HG02763 (cell line): ENCODE measurements at regions not wholly inside any gene's neighbourhood (a gene's known extent, or its start where the extent isn't known, plus 50 kb on each side); places are given as distances from the start of the nearest gene placed in this dataset.
"Not testable (repeated sequence)": the region's sequence is repeated elsewhere in the genome, so short reads cannot be mapped to it uniquely, and the experiment has no call there.

Experiments used
- ATAC-seq: cut with Tn5 transposase; IDR thresholded peaks from one replicate; pipeline ENCODE4 v1.9.1; 2021; ENCODE audit warnings: mild to moderate bottlenecking, moderate library complexity; ENCODE audit not compliant: unreplicated experiment

DNA sequence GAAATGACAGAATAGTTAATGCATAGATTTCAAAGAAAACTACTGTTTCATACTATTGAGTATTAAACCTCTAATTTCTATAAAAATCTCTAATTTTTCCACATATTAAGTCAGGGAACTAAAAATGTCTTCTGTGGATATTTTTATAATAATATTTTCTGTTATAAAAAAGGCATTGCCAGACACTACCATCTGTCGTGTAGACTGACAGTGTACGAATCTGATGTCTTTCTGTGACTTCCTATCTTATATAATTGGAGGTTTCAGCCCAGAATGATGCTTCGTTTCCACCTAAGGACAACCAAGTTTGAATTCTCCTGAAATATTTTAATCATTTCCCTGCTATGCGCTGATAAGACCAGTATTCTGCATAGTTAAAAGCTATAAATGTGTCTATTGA, 456.6 kb upstream of the ARRDC3 start:
- ATAC-seq, result no peak

DNA sequence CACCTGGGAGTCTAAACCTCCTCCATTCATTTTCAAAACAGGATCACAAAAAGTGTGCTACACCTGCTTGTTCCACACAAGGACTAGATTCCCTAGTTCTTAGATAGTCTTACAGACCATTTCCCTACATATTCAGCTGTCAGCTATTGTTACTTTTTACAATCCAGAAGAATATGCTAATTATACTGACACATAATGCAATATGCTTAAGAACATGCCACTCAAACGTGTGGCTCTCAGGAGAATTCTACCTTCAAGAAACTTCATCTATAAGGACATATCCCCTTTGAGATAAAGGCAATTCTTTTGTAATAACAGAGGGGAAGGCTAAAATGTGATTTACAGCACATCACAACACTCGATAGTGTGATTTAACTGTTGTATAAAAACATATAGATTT, 456.1 kb upstream of the ARRDC3 start:
- ATAC-seq, result no peak

DNA sequence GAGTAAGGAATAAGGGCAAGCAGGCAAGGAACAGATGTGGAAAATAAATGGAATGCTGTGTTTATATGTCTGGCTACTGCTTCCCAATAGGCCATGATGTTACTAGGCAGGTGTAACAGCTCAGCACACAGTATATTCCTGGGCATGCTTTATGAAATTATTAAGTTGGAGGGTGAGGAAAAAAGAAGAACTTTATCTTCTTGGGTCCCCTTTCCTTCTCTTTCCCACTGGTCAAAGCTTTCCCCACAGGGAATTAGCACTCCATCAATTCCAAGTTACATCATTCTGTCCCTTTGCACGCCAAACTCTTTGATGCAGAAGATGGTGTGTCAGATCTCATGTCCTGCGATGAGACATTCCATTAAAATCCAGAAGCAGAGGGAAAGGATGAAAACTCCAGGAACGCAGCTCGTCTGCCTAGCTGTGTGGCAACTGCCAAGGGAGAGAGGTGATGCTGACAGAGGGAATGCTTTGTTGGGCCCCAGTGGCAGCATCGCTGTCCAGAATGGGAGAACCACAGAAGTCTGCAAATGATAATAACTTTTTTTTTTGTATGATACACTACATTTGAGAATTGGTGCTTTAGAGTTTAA, 447.3 kb upstream of the ARRDC3 start:
- no peak for ATAC-seq

DNA sequence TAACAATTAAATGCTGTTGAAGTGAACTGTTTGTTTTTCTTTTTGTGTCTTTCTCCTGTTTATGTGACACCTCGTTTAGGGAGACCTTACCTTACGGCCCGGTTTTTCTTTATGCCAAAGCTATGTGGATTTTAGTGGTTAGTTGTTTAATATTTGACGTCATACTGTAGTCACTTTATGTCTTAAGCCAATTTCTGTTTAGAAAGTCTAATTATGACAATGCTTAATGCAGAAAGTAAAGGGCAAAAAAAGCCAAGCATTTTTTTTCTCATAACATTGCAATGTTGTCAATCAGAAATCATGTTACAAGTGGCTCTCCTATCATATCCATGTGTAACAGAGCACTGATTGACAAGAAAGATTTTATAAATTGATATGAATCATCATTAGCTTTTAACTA, 442.5 kb upstream of the ARRDC3 start:
- no peak for ATAC-seq

DNA sequence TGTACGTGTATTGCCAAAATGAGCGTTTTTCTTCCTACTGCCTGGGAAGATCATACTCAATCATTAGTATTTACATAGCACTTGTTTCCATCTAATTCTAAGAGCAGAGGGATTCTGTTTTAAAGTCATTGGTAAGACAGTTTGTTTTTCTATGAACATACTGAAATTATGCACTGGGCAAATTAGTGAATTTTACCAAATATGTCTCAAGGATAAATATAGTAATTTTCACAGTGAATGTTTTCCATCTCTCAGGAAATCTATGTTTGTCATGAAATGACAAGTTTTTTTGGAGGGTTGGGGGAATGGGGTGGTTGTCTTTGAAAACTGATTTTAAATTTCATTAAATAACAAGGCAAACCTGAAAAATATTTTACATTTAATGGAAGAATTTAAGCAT, 441.3 kb upstream of the ARRDC3 start:
- ATAC-seq, result no peak

DNA sequence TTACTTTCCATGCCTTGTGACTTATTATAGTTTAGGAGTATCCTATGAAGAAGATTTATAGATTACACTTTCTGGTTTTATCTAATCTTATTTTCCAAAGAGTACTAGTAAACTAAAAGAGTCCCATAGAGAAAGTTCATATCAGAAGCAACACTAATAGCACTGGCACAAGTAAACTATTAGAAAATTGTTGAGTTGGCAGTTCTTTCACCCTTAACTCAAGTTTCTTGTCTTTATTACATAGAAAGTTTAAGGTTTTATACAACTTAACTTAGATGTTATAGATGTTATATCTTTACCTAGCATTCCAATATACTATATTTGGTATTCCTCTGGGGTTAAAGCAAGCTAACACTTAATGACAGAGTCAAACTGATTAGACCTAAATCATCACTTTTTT, 437.8 kb upstream of the ARRDC3 start:
- no peak for ATAC-seq

DNA sequence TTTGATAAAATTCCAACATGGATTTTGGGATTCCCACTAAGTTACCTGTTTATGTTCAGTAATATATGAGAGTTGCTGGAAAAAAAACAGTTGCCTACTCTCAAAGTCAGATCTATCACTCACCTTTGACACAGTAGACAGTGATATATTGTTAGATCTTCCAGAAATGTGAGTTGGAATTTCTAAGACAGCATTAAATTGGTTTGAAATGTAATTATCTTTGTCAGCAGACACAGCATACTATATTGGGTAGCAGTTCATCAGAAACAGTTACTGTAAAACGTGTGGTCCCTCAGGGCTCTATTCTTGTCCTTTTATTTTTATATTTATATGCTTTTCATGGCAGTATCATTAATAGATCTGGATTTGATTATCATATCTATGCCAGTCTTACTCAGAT, 433.6 kb upstream of the ARRDC3 start:
- ATAC-seq, result no peak

DNA sequence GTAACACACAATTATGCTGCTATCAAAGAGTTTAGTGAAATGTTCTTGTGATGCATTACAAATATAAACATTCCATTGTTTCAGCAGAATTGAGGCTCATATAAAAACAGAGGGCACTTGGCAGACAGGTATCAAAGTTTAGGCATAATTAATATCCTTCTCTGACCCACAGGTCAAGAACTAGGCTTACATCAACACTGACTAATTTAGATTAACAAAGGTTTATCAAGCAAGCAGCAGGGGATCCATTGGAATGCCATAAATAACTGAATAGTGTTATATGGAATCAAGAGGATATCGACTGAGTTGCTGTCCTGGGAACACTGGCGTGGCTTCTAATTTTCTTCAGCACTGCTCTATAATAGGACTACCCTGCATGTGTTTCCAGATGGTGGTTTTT, 414.5 kb upstream of the ARRDC3 start:
- ATAC-seq, result no peak

DNA sequence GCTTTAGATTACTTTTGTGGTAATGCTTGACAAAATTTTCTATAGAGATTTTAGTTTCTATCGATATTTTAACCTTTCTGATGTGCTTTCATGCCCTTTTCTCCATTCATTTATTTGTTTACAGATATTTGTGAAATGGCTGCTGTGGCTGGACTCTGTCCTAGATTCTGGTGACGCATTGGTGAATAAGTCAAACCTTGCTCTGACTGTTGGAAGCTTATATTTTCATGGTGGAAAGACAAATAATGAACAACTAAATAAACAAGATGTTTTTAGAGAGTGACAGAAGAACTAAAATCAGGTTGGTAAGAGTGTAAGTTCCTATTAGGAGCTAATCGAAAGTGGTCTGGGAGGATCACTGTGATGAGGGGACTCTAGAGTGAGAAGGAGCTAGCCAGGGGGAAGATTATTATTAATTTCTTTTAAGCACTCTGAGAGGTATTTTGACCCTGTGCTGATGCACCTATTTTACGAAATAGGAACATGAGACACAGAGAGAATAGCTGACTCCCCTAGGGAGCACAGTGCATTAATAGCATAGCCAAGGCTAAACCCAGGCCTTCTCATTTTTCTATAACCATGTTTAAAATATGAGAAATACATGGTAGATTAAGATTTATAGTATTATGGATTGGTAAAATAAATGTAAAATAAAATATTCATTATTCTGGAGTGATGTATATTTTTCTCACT, 411.9 kb upstream of the ARRDC3 start:
- no peak for ATAC-seq

DNA sequence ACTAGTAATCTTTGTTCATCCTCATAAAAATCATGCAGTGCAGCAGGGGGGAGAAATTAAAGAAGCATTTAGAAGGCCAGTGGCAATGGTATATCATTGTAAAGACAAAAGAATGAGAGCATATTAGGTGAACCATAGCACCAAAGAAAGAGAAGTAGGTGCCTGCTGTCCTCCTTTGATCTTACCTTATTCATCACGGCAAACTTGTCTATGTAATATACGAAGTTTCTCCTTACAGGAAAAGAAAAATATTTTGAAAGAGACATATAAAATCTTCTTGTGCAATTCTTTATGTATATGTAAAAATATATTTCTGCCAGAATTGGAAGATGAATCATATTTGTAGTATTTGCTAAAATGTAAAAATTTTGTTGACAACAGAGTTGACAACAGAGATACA, 411.3 kb upstream of the ARRDC3 start:
- no peak for ATAC-seq

DNA sequence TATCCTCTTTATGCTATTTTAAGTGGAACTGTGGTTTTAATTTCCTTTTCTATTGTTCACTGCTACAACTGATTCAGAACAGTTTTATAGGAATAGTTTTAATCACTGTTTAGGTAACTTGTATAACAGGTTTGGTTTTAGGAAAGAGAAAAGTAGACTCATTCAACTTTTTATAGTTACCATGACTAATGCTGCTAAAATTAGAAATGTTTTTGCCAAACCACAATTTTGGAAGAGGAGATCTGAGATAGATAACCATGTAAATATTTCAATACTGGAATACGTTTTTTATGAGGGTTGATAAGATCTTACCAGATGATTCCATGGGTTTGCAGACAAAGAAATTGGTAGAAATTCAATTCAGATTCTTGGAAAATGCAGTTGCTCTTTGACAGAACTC, 404.6 kb upstream of the ARRDC3 start:
- no peak for ATAC-seq

DNA sequence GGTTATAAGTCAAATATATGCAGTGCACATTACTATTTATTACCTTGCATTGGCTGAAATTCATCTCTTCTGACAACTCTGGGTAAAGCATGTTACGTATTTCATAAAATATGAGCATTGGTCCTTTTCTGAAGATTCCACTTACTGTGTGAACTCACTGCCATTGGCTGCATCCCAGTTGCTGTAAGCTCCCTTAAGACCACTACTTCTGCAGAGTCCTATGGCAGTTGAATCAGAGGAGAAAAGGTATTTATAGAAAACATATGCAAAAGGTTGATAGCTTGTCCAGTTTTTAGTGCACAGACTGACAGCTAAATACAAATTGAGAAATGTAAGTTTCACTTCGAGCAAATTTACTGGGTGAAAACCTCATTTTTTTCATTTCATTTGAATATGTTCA, 394.6 kb upstream of the ARRDC3 start:
- no peak for ATAC-seq

DNA sequence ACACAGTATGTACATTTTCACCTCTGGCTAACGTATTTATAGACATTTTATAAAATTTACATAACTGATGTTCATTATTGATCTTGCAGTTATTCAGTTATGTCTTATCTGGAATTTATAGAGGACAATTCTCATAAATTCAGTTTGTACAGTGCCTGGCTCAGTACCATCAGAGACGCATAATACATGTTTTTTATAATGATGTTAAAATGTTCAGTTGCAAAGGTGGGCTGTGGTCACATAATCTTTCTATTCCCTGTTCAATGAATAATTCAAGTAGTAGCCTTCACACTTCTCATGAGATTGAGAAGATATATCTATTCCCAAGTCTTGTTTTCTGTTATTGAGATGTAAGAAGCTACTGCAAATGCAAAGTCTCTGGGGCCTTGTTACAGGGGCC, 393.1 kb upstream of the ARRDC3 start:
- ATAC-seq, result no peak

DNA sequence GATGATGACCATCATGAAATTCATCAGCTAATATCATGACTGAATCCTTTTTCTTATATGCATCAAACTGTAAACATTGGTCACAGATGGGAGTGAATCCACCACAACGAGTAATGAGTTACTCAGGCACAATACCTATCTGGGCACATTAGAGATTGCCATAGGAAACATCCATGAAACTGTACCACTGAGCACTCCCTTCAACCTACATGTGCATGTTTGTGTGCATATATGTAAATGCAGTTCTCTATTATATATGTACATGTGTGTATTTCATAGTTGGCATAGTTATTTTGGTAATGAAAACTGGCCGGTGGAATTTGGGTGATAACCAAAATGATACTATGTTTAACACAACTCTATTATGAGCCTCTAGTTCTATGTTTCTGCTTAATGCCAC, 387.3 kb upstream of the ARRDC3 start:
- no peak for ATAC-seq

DNA sequence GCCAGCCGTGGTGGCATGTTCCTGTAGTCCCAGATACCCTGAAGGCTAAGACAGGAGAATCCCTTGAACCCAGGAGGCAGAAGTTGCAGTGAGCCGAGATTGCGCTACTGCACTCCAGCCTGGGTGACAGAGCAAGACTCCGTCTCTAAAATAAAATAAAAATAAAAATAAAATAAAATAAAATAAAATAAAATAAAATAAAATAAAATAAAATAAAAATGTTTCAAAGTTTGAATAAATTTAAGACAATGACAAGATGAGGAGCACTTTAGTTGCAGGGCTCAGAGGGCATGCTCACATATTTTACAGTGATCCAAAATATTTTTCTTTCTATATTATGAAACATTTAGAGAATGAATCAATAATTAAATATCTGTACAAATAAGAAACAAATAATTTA, 374.3 kb upstream of the ARRDC3 start:
- not testable (repeated sequence) for ATAC-seq

DNA sequence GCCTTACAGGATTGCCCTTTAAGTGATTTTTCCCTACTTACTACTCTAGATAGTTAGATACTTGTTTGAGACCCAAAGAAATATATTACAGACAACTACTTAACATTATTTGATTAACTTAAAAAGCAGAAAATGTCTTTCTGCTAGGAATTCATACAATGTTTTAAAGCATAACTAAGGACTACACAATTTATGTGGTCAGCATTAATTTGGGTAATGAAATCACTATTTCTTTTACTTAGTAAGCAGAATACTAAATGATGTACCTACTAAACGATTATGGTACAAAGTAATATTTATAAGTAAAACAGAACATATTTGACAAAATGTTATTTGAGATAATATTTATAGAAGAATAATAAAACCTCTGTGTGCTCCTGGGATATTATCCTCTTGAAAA, 371.9 kb upstream of the ARRDC3 start:
- ATAC-seq, result no peak

DNA sequence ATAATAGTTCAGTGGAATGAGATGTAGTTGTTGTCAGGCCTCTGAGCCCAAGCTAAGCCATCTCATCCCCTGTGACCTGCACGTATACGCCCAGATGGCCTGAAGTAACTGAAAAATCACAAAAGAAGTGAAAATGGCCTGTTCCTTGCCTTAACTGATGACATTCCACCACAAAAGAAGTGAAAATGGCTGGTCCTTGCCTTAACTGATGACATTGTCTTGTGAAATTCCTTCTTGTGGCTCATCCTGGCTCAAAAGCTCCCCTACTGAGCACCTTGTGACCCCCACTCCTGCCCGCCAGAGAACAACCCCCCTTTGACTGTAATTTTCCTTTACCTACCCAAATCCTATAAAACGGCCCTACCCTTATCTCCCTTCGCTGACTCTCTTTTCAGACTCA, 361.4 kb upstream of the ARRDC3 start:
- not testable (repeated sequence) for ATAC-seq

DNA sequence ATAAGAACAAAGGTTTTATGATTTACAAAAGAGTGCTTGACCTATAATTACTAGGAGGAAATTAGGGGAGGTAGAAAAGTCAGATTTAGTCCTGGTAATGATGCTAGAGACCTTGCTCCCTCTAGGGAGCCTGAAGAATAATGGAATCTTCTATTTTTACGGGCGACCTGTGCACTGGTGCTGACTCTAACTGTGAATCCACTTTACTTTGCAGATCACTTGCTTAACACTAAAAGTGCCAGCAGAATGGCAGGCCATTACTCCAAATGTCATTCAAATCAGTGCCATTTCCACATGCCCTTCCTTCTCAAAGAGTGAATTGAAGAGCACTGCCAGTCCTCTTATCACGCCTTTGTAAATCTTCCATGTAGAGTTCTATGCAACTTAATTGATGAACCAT, 359.4 kb upstream of the ARRDC3 start:
- no peak for ATAC-seq

DNA sequence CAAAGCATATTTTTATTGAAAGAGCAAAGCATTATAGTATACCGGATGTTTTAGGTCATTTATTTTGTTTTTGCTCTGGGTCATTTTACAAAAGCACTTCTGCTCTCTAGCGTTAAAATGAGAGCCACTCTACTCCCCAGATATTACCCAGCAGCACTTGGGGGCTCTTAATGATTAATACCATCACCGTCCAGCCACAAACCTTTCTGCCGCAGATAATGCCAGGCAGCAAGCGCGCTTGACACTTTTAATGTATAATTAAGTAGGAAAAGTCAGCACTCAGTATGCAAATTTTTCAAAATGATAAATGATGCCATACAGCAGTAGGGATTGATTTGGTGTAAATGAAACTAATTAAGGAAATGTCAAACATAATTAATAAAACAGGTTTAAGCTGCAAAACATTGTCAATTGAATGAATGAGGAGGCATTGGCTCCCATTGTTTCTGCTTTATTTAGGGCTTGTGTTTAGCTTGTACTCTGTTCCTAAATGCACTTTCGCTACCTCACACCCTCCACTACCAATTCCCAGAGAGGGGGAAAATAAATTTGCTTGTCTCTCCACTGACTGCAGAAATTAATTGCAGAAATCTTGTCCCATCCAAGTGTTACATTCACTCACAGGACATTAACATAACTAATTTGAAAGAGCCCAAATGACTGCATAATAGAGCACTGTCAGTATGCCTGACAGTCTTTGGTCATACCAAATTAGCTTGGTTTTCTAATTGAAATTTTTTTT, 358.8 kb upstream of the ARRDC3 start:
- no peak for ATAC-seq

DNA sequence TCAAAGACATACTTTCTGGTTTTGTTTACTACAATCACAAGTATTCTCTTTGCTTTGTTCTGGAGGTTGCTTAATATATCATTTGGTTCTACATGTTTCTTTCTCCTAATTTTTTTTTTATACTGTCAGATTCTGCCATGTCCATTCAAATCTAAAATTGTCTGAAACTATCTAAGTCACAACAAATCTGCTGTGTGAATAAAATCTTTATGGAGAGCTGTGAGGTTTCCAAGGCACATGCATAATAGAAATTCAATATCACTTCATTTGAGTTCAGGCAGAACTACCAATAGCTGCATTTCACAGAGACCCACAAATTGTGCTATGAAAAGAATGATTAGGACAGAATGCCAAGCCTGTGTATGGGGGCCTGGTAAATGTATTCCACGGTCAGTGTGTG, 346.9 kb upstream of the ARRDC3 start:
- ATAC-seq, result no peak

DNA sequence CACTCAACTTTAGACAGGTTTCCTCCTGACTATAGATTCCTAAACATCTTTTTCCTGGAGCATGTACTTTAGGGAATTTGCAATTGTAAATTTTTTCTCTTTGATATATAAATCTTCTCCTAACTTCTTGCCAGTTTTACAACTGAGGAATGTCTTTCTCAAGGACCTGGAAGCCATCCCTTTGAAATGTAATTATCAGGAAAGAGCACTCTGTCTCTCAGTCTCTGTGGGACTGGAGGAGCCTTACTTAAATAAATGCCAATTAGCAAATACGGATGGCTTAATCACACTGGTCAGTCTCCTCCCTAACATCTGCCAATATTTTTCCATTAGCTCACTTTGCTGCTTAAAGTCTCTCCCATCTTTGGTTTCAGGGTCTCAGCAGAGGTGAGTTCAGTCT, 344.3 kb upstream of the ARRDC3 start:
- no peak for ATAC-seq

DNA sequence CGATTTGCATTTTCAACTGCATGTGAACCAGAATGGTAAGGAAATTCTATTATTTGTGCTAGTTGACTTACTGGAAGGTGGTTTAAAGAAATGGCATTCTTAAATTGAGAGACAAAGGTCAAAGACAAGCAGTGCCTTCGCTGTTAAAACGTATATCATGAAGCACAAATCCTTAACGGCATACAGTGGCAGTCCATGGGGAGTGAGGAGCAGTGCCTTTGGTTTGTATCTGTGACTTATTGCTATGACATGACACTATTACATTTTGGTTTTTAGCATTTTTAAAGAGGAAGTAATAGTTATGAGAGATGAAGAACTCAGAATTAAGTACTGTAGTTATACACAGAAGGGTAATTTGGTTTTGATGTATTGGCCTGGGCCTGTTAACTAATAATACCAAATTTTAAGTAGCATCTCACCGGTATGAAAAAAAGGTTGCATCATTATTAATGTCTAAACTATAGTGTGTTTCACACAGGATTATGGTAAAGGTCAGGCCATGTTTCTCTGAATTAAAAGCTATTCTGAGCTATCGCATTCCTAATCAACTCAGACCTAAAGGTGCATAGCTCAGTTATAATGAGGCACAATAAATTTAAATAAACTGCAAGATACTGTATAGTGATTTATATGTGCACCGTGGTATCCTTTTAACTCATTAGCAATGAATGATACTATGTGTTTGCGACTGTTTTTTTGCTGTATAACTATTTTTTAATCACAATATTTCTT, 339.8 kb upstream of the ARRDC3 start:
- no peak for ATAC-seq
